Upper lobe of right lung (tissue), 1 donor: ENCODE measurements at regions not wholly inside any gene's neighbourhood (a gene's known extent, or its start where the extent isn't known, plus 50 kb on each side); places are given as distances from the start of the nearest gene placed in this dataset.

Source experiments
- ATAC-seq: fragments of 200-7000 bp; cut with Tn5 transposase; one replicate; pipeline ENCODE4 v1.9.1; 2020; ENCODE audit warnings: mild to moderate bottlenecking, moderate library complexity
- DNase-seq: peaks from one replicate; pipeline ENCODE4 v3.0.0-alpha.2; 2020
- H3K27ac ChIP-seq: fragments of 200-600 bp; one replicate; pipeline ENCODE4 v1.8.0; 2022
- H3K27me3 ChIP-seq: fragments of 200-600 bp; one replicate; pipeline ENCODE4 v1.8.0; 2022; ENCODE audit warnings: mild to moderate bottlenecking
- H3K36me3 ChIP-seq: fragments of 200-600 bp; one replicate; pipeline ENCODE4 v1.8.0; 2022
- H3K4me1 ChIP-seq: fragments of 200-600 bp; one replicate; pipeline ENCODE4 v1.8.0; 2022
- H3K4me3 ChIP-seq: fragments of 200-600 bp; one replicate; pipeline ENCODE4 v1.8.0; 2022; ENCODE audit warnings: mild to moderate bottlenecking
- H3K9me3 ChIP-seq: fragments of 200-600 bp; one replicate; pipeline ENCODE4 v1.8.0; 2022
- CTCF ChIP-seq: fragments of 200-600 bp; IDR thresholded peaks from one replicate; pipeline ENCODE4 v1.8.0; 2022; ENCODE audit warnings: antibody characterized with exemption
- intact Hi-C: fragments of 100-400 bp; cut with DNase I; formaldehyde crosslinking; loops from one replicate; pipeline ENCODE4 v1.11.0; 2022
- donor health status: DM: no; HTN: yes; CAD: no; lungs with severe emphysema.

GRCh38 chr5:152259702-152260101 lies 145.4 kb downstream of the NMUR2 start:
- no peaks in the 10 kb centered on the region for H3K4me1 ChIP-seq
- H3K27me3 ChIP-seq, result no peaks in the 10 kb centered on the region
- no peak for TF ChIP-seq CTCF
- intact Hi-C loops, result no loop called here
- DNase-seq (no peak), ATAC-seq (no peak)
- no peak overlapping the region for H3K27ac ChIP-seq
- no peak overlapping the region for H3K4me3 ChIP-seq
- H3K9me3 ChIP-seq, result no peaks in the 10 kb centered on the region
- H3K36me3 ChIP-seq, result no peaks in the 10 kb centered on the region

DNA sequence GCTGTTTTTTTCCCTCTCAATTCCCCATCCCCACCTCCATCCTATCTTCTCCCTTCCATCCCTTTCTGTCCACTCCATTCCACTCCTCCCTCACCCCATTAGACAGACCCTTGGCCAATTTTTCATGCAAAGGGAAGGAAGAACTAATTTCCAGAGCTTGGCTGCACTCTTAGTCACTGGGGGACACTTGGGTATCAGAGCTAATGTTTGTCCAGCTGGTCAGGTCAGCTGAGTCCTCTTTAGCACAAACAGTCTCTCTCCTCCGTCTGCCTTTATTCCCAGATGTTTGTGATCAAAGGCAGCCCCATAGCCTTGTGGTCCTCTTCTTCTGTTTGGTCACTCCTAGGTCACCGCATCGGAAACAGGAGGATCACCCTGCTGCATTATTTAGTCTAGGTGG lies 148.5 kb downstream of the NMUR2 start:
- H3K27me3 ChIP-seq, result no peaks in the 10 kb centered on the region
- intact Hi-C loops, result no loop called here
- no peaks in the 10 kb centered on the region for H3K36me3 ChIP-seq

DNA sequence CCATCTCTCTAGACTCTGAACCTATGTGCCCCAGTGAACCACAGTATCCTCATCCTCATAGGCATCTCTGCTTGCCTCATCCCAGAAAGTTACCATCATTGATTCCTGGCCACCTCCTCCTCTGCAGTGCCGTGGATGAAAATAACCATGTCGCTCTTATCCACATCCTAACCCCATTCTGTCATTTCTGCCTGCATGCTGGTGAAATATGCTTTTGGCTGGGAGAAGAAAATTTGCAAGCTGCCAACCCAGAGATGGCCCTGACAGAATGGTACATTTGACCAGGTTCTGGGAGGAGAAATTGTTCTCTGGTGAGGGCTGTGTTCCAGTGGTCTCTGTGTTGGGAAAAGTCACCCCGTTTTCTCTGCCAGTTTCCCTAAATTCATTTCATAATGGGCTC lies 149.7 kb downstream of the NMUR2 start:
- no peak for TF ChIP-seq CTCF
- intact Hi-C loops, result no loop called here
- ATAC-seq (no peak), DNase-seq (no peak)
- Histone ChIP-seq H3K36me3 (no peaks in the 10 kb centered on the region), H3K27me3 (no peaks in the 10 kb centered on the region), H3K9me3 (no peaks in the 10 kb centered on the region), H3K4me3 (no peak overlapping the region), H3K27ac (no peak overlapping the region), H3K4me1 (no peaks in the 10 kb centered on the region)

More for the DNA sequence above, 148.5 kb downstream of the NMUR2 start:
- Histone ChIP-seq H3K4me1 (no peaks in the 10 kb centered on the region), H3K4me3 (no peak overlapping the region), H3K9me3 (no peaks in the 10 kb centered on the region), H3K27ac (no peak overlapping the region)
- TF ChIP-seq CTCF, result no peak
- ATAC-seq (no peak), DNase-seq (no peak)

GRCh38 chr5:152247850-152248385 lies 157.2 kb downstream of the NMUR2 start:
- H3K27me3 ChIP-seq, result no peaks in the 10 kb centered on the region
- H3K4me1 ChIP-seq, result no peaks in the 10 kb centered on the region
- no peaks in the 10 kb centered on the region for H3K9me3 ChIP-seq
- H3K4me3 ChIP-seq, result no peak overlapping the region
- intact Hi-C loops, result no loop called here
- DNase-seq, result no peak
- TF ChIP-seq CTCF, result no peak
- no peaks in the 10 kb centered on the region for H3K36me3 ChIP-seq
- no peak for ATAC-seq
- no peak overlapping the region for H3K27ac ChIP-seq

DNA sequence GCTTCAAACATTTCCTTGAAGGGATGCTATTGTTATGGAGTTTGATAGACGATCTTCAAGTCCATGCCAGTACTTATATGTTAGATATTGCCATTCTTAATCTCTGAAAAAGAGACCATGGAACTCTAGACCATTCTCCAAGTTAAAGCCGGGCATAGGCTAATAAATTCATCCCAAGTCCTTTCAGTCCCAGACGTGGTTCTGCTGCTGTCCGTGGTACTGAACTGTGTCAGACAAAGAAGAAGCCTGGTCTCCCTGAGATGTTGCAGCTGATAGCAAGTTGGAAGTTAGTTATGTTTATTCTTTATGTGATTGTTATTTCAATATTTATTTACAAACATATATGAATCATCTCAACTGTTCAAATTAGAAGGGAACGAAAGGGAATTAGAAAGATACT lies 158.7 kb downstream of the NMUR2 start:
- Histone ChIP-seq H3K36me3 (no peaks in the 10 kb centered on the region), H3K4me1 (no peaks in the 10 kb centered on the region), H3K4me3 (no peak overlapping the region), H3K27me3 (no peaks in the 10 kb centered on the region), H3K9me3 (no peaks in the 10 kb centered on the region), H3K27ac (no peak overlapping the region)
- DNase-seq (no peak), ATAC-seq (no peak)
- no peak for TF ChIP-seq CTCF
- intact Hi-C loops, result no loop called here

- no peak for ATAC-seq
Measured at GRCh38 chr5:152237531-152237930, 167.5 kb downstream of the NMUR2 start.

More at GRCh38 chr5:152237531-152237930, 167.5 kb downstream of the NMUR2 start:
- intact Hi-C loops, result no loop called here
- Histone ChIP-seq H3K4me1 (no peaks in the 10 kb centered on the region), H3K4me3 (no peak overlapping the region), H3K36me3 (no peaks in the 10 kb centered on the region), H3K27me3 (no peaks in the 10 kb centered on the region), H3K27ac (no peak overlapping the region), H3K9me3 (no peaks in the 10 kb centered on the region)
- no peak for TF ChIP-seq CTCF
- DNase-seq, result no peak
